Pulmonary artery endothelial cell (primary cell): ENCODE measurements at regions not wholly inside any gene's neighbourhood (a gene's known extent, or its start where the extent isn't known, plus 50 kb on each side); places are given as distances from the start of the nearest gene placed in this dataset.

ENCODE experiments used
- DNase-seq: peaks from one replicate; pipeline ENCODE4 v3.0.0-alpha.2; 2011; ENCODE audit warnings: low read depth, low spot score

DNA sequence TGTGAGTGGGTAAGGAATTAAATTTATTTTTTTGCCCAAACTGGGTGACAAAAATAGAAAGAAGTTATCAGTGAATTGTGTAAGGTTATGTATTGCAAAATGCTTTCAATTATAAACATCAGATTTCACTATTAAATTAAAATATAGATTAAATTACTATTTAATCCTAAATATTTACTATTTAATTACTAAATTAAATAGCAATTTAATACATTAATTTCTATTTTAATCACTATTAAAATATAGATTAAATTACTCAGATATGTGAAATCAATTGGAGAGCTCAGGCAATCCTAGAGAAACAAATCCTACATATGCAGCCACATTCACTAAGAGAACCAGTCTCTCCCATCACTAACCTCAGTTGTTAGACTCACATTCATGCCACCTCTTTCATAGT, 2075.8 kb downstream of the MRPL39 start:
- DNase-seq, result no peak

DNA sequence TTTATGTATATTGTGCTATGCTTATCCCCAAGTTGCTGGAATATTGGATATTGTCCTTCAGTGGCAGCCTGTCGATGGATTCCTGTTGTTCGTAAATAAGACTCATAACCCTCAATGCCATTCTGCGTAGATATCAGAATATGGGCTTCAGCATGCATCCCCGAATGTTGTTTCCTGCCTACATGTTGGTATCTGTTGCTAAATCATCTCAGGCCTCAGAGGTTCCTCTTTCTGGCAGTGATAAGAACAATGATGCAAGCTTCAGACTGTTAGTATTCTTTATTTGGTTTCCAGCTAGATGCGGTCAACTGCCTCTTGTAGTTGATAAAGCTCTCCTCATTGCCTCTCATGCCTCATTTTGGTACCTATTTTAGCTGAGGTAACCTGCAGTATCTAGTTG, 2082.6 kb downstream of the MRPL39 start:
- DNase-seq, result no peak

DNA sequence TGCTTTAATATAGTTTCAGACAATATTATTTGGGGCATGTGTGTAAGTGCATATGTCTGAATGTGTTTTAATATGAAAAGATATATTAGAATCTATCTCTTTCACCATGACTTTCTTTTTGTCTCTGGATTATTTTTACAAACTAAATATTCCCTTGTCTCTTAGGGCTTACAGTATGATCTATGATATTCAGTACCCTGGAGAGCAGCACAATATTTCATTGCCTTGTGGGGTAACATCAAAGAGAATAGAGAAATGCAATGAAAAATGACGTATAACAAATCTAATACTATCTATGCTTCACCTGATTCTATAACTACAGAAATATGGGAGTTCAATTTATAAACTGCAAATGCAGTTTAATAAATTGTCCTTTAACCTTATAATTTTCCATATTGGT, 2084.5 kb downstream of the MRPL39 start:
- DNase-seq, result no peak

DNA sequence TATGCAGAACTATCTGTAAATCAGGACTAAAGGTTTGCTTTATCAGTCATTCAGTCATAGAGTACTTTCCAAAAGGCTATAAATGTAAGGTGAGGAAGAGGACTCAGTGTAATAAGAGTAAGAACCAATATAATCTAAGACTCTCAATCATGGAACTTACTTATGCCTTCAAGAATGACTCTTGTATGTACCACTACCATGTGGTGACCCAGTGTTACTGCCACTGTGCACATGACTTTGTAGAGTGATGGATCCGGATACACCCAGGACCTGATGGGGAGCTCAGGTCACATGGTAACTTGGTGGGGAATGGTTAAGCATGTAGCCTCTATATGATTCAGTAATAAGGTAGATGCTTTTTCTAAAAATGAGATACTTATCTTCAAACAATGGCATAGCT, 2099.8 kb downstream of the MRPL39 start:
- no peak for DNase-seq

DNA sequence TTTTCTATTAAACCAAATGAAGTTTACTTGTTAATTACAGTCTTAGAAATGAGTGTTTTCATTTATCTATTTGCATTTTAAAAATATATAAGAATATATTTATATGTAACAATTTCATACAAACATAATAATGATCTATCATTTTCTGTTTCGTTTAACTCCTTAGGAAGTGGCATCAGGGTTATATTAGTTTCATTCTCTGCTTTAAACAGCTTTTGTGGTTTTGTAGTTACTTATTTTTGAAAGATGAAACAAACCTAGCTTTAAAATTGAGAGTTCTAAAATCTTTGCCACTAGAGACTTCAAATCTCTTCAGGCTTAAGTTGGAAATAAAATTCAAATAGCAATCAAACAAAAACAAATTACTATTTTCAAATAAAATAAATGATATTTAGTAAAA, 2110.6 kb downstream of the MRPL39 start:
- DNase-seq, result no peak

DNA sequence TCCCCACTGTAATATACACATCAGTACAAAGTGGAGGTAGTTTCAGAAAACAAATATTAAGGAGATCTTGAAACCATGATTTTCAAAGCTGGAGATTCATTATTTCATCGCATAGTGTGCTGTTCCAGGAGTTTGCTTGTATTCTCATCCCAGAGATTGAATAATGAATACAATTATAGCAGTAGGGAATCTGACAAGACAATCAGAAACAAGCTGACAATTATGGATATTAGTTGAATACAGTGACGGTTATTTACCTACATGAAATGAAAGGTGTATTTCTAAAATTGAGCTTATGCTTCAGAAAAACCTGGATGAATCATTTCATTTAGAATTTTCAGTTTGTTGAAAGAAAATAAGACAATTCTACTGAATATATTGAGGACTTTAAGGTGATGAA, 2119.0 kb downstream of the MRPL39 start:
- DNase-seq, result no peak

DNA sequence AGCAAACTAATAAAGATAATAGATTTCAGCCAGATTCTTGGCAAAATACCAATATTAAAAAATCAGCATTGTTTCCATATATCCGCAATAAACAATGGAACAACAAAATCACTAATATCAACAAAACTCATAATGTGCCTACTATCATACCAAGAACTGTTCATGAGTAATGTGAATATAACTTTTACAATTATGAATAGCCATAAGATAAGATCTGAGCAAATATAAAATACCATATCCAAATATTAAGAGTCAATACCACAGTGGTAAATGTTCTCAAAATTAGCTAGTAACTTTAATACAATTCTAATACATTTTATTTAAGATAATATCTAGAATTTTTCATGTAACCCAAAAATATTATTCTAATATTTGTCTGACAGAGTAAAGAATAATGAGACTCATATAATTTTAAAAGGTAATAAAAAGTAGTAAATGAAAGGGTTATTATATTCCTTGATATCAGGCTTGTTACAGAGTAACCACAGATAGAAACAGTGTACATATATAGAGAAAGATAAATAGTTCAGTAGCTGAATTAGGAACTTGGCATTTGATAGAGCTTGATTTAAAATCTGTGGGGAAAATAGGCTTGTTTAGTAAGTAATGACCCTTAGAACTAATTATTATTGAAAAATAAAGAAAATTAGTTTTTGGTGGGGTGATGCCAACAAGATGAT, 2126.6 kb downstream of the MRPL39 start:
- no peak for DNase-seq

DNA sequence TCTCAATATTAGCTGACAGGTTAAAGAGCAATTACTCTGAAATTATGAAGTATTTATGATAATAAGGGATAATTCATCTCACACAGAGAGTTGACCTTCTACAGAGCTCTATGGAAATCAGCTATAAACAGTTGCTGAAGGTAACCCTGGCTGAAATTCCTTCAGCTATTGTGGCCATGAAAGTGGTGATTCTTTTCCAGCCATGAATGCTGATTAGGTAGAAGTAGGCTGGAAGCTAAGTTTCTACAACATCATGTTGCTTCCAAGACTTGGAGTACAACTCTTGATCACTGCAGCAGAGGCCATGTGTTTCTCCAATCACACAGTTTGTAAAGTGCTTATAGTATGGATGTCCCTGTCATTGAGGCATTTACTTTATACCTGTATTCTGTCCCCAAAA, 2128.9 kb downstream of the MRPL39 start:
- DNase-seq, result no peak

DNA sequence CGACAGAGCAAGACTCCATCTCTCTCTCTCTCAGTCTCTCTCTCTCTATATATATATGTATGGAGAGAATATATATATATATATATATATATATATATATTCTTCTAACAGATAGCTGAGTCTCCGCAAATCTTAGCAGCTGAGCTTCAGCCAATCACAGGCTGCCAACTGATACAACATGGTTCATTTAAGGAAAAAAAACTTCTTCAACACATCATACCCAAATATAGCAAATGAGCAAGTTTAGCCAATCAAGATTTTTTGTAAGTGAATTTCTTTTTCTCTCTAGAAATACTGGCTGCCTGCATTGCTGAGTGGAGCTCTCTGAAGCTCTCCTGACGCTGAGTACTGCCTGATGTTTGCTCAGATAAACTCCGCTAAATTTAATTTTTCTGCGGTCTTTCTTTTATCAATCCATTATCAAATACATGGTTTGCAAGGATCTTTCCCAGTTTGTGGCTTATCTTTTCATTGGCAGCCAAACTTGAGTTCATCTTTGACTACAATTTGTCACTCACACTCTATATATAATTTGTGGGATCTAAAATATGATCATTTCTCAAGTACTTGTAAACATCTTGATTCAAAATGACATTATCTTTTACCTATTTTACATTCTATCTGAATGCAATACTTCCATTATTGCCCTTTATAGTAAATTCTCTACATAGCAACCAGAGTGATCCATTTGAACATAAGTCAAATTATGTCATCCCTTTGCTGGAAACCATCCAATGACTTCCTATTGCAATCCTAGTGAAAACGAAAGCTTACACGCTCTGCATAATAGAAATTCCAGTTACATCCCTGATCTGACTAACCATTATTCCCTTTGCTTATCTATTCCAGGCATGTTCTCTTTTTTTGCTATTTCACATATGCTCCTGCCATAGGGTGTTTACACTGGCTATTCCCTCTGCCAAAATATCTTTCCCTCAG, 2131.7 kb downstream of the MRPL39 start:
- no peak for DNase-seq

DNA sequence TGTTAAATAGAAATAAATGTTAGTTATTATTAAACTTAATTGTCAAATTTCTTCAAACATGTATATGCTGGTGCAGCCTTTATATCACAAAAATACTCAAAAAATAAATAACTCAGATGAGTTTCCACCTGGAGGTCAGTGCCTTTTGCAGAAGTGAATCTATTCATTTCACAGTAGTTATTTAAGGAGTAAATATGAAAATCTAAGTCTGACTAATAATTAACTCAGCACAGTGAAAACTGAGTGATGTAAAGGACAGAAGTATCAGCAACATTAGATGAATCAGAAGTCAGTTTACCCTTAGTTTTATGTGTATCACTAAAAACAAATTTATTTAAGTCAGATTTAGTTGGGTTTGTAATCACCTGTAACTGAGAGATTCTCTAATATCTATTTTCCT, 2135.4 kb downstream of the MRPL39 start:
- DNase-seq, result no peak

DNA sequence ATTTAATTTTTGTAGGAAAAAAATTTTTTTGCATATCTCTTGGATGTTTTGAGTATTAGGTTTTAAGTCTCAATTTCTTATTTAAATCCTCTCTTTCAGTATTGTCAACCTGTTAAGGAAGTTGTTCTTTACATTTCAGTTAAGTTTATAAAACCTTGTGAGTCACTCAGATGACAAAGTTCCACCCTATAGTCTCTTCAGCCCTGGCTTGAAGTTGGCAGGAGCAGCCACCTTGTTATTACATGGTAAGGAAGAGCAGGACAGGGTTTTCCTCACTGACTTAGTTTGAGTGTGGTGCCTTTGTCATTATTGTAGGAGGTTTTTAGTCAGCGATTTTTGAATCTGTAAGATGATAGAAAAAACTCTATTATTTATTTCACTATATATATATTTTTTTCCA, 2143.9 kb downstream of the MRPL39 start:
- DNase-seq, result no peak

DNA sequence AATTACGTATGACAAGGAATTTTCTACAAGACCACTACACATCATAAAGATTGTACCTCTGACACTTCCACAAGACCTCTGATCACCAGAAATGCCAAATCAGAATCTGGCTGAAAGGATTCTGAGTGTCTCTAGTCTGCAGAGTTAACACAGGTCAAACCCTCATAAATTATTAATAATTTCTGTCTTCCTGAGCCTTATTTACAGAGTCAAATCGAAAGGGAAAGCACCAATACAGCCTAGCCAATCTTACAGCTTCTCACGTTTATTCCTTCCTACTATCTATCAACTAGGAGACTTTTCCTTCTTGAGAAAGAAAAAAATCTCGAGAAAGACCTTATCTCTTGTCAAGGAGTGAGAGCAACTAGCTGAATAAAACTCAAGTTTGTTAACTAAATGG, 2151.6 kb downstream of the MRPL39 start:
- DNase-seq, result no peak

DNA sequence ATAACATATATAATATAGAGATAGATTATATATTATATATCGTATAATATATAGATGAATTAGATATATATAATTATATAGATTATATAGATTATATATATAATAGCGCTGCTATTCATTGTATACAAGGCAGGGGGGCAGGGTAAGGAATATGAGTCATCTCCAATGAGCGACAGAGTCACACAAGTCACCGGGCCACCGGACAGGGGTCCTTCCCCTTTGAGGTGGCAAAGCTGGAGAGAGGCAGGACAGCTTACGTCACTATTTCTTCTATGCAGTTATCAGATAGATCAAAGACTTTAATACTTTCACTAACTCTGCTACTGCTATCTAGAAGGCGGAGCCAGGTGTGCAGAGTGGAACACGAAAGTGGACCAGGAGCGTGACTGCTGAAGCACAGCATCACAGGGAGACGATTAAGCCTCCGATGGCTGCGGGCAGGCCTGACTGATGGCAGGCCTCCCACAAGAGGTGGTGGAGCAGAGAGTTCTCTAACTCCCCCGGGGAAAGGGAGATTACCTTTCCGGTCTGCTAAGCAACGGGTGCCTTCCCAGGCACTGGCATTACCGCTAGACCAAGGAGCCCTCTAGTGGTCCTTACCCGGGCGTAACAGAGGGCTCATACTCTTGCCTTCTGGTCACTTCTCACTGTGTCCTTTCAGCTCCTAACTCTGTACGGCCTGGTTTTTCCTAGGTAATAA, 2154.7 kb downstream of the MRPL39 start:
- DNase-seq, result no peak

DNA sequence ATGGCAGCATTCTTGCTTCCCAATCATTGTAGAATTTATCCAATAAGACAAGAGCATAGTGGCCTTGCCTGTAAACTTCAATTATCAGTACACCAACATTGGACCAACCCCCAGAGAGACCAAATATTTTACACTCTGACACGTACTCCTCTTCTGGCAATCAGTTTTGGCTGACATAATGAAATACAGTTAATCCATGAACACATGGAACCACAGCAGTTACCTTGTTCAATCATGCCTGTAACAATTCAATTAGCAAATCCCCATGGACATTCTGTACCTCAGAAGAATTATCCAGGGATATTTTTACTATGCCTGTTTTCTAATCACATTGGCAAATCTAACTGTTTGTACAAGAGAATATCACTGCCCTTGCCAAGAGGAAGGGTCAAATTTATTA, 2162.0 kb downstream of the MRPL39 start:
- DNase-seq, result no peak

DNA sequence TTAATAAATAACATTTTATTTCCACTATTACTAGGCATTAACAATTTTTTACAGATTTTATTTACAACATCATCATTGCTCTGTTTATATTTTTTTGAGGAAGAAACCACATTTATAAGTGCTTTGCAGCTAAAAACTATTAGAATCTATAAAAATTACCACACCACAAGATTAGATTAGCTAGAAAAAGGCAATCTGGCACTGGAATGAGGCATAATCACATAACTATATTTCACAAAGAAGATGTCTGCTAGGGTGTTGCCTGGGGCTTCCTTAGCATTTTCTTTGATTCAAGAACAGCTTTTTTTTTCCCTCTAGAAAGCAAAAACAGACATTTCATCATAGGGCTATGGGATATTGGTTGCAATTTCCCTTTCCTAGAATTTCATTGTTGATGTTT, 2169.2 kb downstream of the MRPL39 start:
- no peak for DNase-seq

DNA sequence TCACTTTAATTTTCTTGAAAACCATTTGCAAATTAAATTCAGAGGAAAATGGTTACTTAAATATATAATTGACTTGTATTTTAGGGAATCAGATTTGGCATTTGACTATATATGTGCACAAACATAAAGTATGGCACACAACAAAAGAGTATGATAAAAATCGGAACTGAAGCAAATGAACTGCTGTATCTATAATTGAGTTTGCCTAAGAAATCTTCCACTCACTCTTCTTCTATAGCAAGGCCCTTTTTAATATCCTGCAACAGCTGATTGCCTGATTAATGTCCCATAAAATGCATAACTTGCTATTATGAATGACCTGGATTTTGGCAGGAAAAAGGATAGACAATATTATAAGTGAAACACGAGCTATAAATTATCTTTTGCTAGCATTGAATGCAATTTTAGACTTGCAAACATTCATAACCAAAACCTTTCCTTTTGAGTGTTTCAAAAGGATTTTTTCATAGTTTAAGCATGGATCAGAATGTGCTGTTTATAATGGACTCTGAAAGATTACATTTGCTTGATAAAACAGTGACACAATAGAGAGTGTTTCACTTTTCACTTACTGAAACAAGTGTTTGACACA, 2204.3 kb downstream of the MRPL39 start:
- no peak for DNase-seq

DNA sequence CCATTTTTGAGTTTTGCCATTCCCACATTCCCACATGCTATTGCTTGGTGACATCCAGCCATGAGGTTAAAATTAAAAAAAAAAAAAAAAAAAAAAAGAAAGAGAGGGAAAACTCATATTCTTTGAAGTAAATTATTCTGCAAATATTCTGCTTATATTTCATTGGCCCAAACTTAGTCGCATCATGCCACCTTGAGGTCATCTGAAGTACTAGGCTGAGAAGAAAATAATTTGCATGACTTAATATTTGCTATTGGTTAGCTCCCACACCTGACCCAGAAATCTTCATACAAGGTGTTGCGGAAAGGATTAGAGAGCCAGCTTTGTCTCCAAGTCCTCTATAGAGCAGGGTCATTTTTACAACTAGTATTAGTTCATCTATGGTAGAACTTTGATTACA, 2206.0 kb downstream of the MRPL39 start:
- no peak for DNase-seq

DNA sequence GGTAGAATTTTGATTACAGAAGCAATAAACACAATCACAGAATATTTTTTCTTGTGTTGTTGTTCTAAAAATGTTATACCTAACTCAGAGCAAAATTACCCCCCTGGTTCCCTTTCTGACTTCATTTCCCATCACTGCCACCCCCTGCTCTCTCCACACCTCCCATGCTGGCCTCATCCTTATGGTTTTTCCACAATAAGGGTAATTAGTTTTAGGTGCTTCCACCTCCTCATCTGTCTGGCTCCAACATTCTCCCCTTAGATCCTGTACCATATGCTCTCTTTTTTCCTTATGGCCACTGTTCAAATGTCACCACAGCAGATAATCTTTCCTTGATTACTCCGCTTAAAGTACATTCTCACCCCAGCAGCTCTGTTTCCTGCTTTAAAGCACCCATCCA, 2208.6 kb downstream of the MRPL39 start:
- DNase-seq, result no peak

DNA sequence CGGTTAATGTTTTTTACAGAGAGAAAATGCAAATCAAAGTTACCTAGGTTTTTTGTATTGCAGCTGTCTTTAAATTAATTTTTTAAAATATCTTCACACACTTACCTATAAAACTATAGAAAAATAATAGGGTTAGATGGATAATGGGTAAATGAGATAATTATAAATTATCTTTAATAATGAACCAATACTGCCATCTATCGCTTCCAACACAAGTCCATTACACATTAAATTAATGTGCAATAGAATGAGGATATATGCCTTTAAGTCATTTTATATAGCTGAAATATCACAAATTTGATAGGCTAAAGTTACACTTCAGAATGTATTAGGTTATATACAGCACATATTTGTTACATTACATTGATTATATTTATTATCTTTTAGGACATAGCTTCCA, 2212.8 kb downstream of the MRPL39 start:
- DNase-seq, result no peak

DNA sequence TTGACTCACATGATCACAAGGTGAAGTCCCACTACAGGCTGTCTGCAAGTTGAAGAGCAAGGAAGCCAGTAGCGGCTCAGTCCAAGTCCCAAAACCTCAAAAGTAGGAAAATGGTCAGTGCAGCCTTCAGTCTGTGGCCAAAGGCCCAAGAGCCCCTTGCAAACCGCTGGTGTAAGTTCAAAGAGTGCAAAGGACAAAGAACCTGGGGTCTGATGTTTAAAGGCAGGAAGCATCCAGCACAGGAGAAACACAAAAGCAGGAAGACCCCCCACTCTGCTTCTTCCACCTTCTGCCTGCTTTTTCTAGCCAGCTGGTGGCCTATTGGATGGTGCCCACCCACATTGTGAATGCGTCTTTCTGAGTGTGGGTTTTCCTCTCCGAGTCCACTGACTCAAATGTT, 2222.6 kb downstream of the MRPL39 start:
- no peak for DNase-seq

DNA sequence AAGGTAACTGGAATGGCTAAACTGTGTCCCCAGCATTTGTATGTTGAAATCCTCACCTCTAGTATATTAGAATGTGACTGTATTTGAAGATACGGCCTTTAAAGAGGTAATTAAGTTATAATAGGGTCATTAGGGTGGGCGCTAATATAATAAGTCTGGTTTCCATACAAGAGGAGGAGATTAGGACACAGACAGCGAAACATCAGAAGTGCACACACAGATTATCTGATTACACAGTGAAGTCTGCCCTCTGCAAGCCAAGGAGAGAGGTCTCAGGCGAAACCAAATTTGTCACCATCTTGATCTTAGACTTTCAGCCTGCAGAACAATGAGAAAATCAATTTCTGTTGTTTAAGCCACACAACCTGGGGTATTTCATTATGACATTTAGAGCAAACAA, 2233.1 kb downstream of the MRPL39 start:
- DNase-seq, result no peak

DNA sequence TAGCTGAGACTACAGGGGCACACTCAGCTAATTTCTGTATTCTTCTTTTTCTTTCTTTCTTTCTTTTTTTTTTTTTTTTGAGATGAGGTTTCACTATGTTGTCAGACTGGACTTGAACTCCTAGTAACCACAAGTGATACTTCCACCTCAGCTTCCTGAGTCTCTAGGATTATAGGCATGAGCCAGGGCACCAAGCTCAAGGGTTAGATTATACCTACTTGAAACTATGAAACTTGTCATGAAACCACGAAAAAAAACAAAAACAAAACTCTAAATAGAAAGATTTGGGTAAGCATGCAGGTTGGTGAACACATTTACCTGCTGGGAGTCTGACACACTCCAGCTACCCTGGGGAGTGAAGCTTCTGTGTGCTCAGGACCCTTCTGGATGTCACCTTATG, 2250.4 kb downstream of the MRPL39 start:
- DNase-seq, result no peak
